Liver (tissue), 8 donors: ENCODE measurements at regions not wholly inside any gene's neighbourhood (a gene's known extent, or its start where the extent isn't known, plus 50 kb on each side); places are given as distances from the start of the nearest gene placed in this dataset.

Experiments
- DNase-seq: peaks from one replicate; pipeline ENCODE4 v3.0.0-alpha.2; 2017; ENCODE audit warnings: low spot score
- H3K27ac ChIP-seq, 2 donors: one replicate each; pipeline ENCODE4 v1.7.0; 2013; ENCODE audit warnings: inconsistent platforms in 2 of 2, low read length in 2 of 2, control low read depth in 1 of 2, low read depth in 1 of 2, mild to moderate bottlenecking in 1 of 2
- H3K27me3 ChIP-seq, 4 donors: one replicate each; pipeline versions ENCODE4 v1.6.1 to v1.7.0; 2013; ENCODE audit warnings: low read length in 3 of 4, inconsistent platforms in 1 of 4, mild to moderate bottlenecking in 1 of 4, moderate library complexity in 1 of 4; ENCODE audit not compliant: control insufficient read depth in 4 of 4, insufficient read depth in 4 of 4
- H3K36me3 ChIP-seq, 4 donors: one replicate each; pipeline versions ENCODE4 v1.6.1 to v1.7.0; 2013; ENCODE audit warnings: low read length in 3 of 4, mild to moderate bottlenecking in 3 of 4, low read depth in 1 of 4, moderate library complexity in 1 of 4; ENCODE audit not compliant: control insufficient read depth in 4 of 4, insufficient read depth in 3 of 4
- H3K4me1 ChIP-seq, 4 donors: one replicate each; pipeline versions ENCODE4 v1.6.1 to v1.7.0; 2013; ENCODE audit warnings: low read length in 3 of 4, mild to moderate bottlenecking in 3 of 4, moderate library complexity in 1 of 4; ENCODE audit not compliant: control insufficient read depth in 4 of 4, insufficient read depth in 4 of 4
- H3K4me3 ChIP-seq, 3 donors: one replicate each; pipeline versions ENCODE4 v1.6.1 to v1.7.0; 2013; ENCODE audit warnings: low read length in 3 of 3, control low read depth in 1 of 3, low read depth in 1 of 3, mild to moderate bottlenecking in 1 of 3
- H3K9ac ChIP-seq, 2 donors: one replicate each; pipeline ENCODE4 v1.7.0; 2013; ENCODE audit warnings: low read length in 2 of 2, mild to moderate bottlenecking in 2 of 2, moderate library complexity in 2 of 2, control low read depth in 1 of 2, low read depth in 1 of 2
- H3K9me3 ChIP-seq, 4 donors: one replicate each; pipeline versions ENCODE4 v1.6.1 to v1.7.0; 2013; ENCODE audit warnings: low read length in 3 of 4; ENCODE audit not compliant: control insufficient read depth in 4 of 4
- EGR1 ChIP-seq, 2 donors: IDR thresholded peaks; 2 replicates each; pipeline ENCODE4 v1.6.1; 2016 to 2018; ENCODE audit warnings: antibody characterized with exemption in 2 of 2, low read depth in 2 of 2
- FOXA2 ChIP-seq: IDR thresholded peaks from 2 replicates; pipeline ENCODE4 v1.6.1; 2016; ENCODE audit warnings: antibody characterized with exemption
- GABPA ChIP-seq, 2 donors: IDR thresholded peaks in 1 of 2; conservative IDR thresholded peaks in 1 of 2; 2 replicates each; pipeline ENCODE4 v1.6.1; 2016; ENCODE audit warnings: antibody characterized with exemption in 2 of 2, mild to moderate bottlenecking in 1 of 2, moderate library complexity in 1 of 2
- HNF4A ChIP-seq, 2 donors: conservative IDR thresholded peaks; 2 replicates each; pipeline ENCODE4 v1.6.1; 2016; ENCODE audit warnings: antibody characterized with exemption in 2 of 2, mild to moderate bottlenecking in 2 of 2
- HNF4G ChIP-seq: IDR thresholded peaks from 2 replicates; pipeline ENCODE4 v1.6.1; 2016; ENCODE audit warnings: antibody characterized with exemption
- JUND ChIP-seq, 2 donors: IDR thresholded peaks; 2 replicates each; pipeline ENCODE4 v1.6.1; 2016; ENCODE audit warnings: antibody characterized with exemption in 2 of 2
- NR2F2 ChIP-seq: IDR thresholded peaks from 2 replicates; pipeline ENCODE4 v1.6.1; 2016; ENCODE audit warnings: antibody characterized with exemption
- RAD21 ChIP-seq, 2 donors: IDR thresholded peaks; 2 replicates each; pipeline ENCODE4 v1.6.1; 2016; ENCODE audit warnings: antibody characterized with exemption in 2 of 2, mild to moderate bottlenecking in 2 of 2
- RXRA ChIP-seq, 2 donors: IDR thresholded peaks; 2 replicates each; pipeline ENCODE4 v1.6.1; 2017 to 2018; ENCODE audit warnings: antibody characterized with exemption in 2 of 2, mild to moderate bottlenecking in 1 of 2
- SP1 ChIP-seq: IDR thresholded peaks from 2 replicates; pipeline ENCODE4 v1.6.1; 2018; ENCODE audit warnings: antibody characterized with exemption, mild to moderate bottlenecking
- TAF1 ChIP-seq: conservative IDR thresholded peaks from 2 replicates; pipeline ENCODE4 v1.6.1; 2016; ENCODE audit warnings: antibody characterized with exemption, mild to moderate bottlenecking
- YY1 ChIP-seq: IDR thresholded peaks from 2 replicates; pipeline ENCODE4 v1.6.1; 2016; ENCODE audit warnings: antibody characterized with exemption, mild to moderate bottlenecking
- WGBS: extraction: QIAGEN DNeasy Blood & Tissue Kit; methylation state at CpG from one replicate; pipeline ENCODE4 v1.1.7; 2013; 5-methylcytosine and 5-hydroxymethylcytosine counted together
- TF ChIP-seq, protein P1 (sequence below): IDR thresholded peaks from 2 replicates; pipeline ENCODE4 v1.6.1; 2016; ENCODE audit warnings: antibody characterized with exemption
- TF ChIP-seq, protein P2 (sequence below): IDR thresholded peaks from 2 replicates; pipeline ENCODE4 v1.6.1; 2016; ENCODE audit warnings: antibody characterized with exemption
- TF ChIP-seq, protein P3 (sequence below): fragments of 150-350 bp; IDR thresholded peaks from 2 replicates; pipeline ENCODE4 v1.5.1; 2017; ENCODE audit warnings: improper control_type of control experiment, low read depth, low read length; ENCODE audit not compliant: missing input control
- TF ChIP-seq, protein P4 (sequence below): IDR thresholded peaks from 2 replicates; pipeline ENCODE4 v1.6.1; 2016; ENCODE audit warnings: antibody characterized with exemption
- TF ChIP-seq, protein P5 (sequence below): IDR thresholded peaks from 2 replicates; pipeline ENCODE4 v1.6.1; 2016; ENCODE audit warnings: antibody characterized with exemption, mild to moderate bottlenecking
- donor health status: healthy.
- donor health status: healthy.
- donor health status: healthy.
- donor health status: healthy.
- donor health status: healthy.

DNA sequence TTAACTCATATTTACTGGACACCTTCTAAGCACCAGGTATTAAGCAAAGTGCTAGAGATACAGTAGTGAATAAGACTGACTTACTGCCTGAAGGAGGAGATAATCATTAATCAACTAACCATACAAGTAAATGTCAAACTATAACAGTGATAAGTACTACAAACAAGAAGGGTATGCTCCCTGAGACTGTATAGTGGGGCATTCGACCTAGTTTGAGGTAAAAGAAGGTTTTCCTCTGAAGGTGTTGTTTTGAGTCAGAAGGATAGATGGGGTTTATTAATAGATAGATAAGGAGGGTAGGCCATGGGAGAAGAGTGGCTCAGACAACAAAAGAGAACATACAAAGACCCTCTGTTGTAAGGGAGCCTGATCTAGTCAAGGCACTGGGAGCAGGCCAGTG lies 105.4 kb downstream of the DDIT4L start:
- WGBS: 24% methylated on average over 1 of the region's 1 CpG
- H3K27ac ChIP-seq: no peak overlapping the region
- H3K9ac ChIP-seq: no peak overlapping the region
- DNase-seq: no peak
- TF ChIP-seq, protein P1, sequence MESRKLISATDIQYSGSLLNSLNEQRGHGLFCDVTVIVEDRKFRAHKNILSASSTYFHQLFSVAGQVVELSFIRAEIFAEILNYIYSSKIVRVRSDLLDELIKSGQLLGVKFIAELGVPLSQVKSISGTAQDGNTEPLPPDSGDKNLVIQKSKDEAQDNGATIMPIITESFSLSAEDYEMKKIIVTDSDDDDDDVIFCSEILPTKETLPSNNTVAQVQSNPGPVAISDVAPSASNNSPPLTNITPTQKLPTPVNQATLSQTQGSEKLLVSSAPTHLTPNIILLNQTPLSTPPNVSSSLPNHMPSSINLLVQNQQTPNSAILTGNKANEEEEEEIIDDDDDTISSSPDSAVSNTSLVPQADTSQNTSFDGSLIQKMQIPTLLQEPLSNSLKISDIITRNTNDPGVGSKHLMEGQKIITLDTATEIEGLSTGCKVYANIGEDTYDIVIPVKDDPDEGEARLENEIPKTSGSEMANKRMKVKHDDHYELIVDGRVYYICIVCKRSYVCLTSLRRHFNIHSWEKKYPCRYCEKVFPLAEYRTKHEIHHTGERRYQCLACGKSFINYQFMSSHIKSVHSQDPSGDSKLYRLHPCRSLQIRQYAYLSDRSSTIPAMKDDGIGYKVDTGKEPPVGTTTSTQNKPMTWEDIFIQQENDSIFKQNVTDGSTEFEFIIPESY: no peak
- TF ChIP-seq, protein P2, sequence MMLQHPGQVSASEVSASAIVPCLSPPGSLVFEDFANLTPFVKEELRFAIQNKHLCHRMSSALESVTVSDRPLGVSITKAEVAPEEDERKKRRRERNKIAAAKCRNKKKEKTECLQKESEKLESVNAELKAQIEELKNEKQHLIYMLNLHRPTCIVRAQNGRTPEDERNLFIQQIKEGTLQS: no peak
- TF ChIP-seq RAD21 (IDR thresholded peaks at IDR 0.05) (no peak), HNF4G (no peak)
- no peaks in the 10 kb centered on the region for H3K27me3 ChIP-seq
- no peaks in the 10 kb centered on the region for H3K9me3 ChIP-seq
- H3K36me3 ChIP-seq: no peaks in the 10 kb centered on the region
- no peaks in the 10 kb centered on the region for H3K4me1 ChIP-seq
- no peak overlapping the region for H3K4me3 ChIP-seq

DNA sequence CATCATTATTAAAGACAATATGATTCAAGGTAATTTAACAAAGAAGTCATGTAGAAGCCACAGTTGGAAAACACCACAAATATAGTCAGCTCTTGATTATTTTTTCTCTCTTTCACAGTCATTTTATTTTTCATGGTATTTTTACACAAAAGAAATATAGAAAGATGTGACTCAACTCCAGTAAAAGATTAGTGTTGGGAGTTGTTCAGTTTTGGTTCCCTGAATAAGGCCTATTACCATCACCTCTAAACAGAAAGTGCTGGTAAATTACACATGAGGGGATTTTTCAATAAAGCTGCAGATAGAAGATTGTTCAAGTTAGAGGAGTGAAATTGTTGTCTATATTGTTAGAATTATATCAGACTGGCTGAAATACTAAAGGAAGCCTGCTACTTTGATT lies 107.0 kb downstream of the DDIT4L start:
- no peaks in the 10 kb centered on the region for H3K27me3 ChIP-seq
- TF ChIP-seq NR2F2 (no peak), EGR1 (IDR thresholded peaks at IDR 0.05; ENCODE audit: low read depth in 2 of 2) (no peak), FOXA2 (no peak)

DNA sequence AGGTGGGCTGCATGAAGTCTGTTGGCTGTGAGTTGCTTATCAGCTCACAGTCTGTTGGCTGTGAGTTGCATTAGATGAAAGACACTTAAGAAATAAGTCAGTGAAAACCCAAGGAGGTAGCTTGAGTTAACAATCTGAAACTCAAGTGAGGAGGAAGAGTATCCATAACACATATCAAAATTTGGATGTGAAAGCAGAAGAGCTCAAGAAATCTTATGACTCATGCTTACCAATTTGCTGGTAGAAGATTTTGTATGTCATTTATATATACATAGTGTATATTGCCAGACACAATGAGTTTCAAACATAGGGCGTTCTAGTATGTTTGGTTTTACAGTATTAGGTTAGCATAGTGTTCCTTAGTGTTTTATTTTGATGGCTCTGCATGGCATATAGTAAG lies 107.4 kb downstream of the DDIT4L start:
- no peaks in the 10 kb centered on the region for H3K4me1 ChIP-seq
- TF ChIP-seq HNF4A (conservative IDR thresholded peaks at IDR 0.05): no peak
- TF ChIP-seq JUND (IDR thresholded peaks at IDR 0.05): no peak
- TF ChIP-seq RAD21 (IDR thresholded peaks at IDR 0.05): no peak
- no peak for TF ChIP-seq TAF1
- no peak for TF ChIP-seq SP1
- TF ChIP-seq GABPA (IDR thresholded peaks at IDR 0.05 in 1 of 2, conservative IDR thresholded peaks at IDR 0.05 in 1 of 2): no peak
- TF ChIP-seq, protein P3, sequence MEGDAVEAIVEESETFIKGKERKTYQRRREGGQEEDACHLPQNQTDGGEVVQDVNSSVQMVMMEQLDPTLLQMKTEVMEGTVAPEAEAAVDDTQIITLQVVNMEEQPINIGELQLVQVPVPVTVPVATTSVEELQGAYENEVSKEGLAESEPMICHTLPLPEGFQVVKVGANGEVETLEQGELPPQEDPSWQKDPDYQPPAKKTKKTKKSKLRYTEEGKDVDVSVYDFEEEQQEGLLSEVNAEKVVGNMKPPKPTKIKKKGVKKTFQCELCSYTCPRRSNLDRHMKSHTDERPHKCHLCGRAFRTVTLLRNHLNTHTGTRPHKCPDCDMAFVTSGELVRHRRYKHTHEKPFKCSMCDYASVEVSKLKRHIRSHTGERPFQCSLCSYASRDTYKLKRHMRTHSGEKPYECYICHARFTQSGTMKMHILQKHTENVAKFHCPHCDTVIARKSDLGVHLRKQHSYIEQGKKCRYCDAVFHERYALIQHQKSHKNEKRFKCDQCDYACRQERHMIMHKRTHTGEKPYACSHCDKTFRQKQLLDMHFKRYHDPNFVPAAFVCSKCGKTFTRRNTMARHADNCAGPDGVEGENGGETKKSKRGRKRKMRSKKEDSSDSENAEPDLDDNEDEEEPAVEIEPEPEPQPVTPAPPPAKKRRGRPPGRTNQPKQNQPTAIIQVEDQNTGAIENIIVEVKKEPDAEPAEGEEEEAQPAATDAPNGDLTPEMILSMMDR: no peak
- TF ChIP-seq, protein P4, sequence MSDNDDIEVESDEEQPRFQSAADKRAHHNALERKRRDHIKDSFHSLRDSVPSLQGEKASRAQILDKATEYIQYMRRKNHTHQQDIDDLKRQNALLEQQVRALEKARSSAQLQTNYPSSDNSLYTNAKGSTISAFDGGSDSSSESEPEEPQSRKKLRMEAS: no peak
- TF ChIP-seq, protein P5, sequence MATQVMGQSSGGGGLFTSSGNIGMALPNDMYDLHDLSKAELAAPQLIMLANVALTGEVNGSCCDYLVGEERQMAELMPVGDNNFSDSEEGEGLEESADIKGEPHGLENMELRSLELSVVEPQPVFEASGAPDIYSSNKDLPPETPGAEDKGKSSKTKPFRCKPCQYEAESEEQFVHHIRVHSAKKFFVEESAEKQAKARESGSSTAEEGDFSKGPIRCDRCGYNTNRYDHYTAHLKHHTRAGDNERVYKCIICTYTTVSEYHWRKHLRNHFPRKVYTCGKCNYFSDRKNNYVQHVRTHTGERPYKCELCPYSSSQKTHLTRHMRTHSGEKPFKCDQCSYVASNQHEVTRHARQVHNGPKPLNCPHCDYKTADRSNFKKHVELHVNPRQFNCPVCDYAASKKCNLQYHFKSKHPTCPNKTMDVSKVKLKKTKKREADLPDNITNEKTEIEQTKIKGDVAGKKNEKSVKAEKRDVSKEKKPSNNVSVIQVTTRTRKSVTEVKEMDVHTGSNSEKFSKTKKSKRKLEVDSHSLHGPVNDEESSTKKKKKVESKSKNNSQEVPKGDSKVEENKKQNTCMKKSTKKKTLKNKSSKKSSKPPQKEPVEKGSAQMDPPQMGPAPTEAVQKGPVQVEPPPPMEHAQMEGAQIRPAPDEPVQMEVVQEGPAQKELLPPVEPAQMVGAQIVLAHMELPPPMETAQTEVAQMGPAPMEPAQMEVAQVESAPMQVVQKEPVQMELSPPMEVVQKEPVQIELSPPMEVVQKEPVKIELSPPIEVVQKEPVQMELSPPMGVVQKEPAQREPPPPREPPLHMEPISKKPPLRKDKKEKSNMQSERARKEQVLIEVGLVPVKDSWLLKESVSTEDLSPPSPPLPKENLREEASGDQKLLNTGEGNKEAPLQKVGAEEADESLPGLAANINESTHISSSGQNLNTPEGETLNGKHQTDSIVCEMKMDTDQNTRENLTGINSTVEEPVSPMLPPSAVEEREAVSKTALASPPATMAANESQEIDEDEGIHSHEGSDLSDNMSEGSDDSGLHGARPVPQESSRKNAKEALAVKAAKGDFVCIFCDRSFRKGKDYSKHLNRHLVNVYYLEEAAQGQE: no peak
- no peak for TF ChIP-seq YY1
- TF ChIP-seq RXRA (IDR thresholded peaks at IDR 0.05): no peak
- TF ChIP-seq EGR1 (IDR thresholded peaks at IDR 0.05; ENCODE audit: low read depth in 2 of 2): no peak
- H3K9ac ChIP-seq: no peak overlapping the region
- no peak overlapping the region for H3K27ac ChIP-seq
- no peaks in the 10 kb centered on the region for H3K36me3 ChIP-seq
- no peak overlapping the region for H3K4me3 ChIP-seq
- DNase-seq: no peak
- H3K9me3 ChIP-seq: no peaks in the 10 kb centered on the region
- 72% methylated on average over 1 of the region's 1 CpG for WGBS
- H3K27me3 ChIP-seq: no peaks in the 10 kb centered on the region

More for the DNA sequence above, 107.0 kb downstream of the DDIT4L start:
- no peak overlapping the region for H3K9ac ChIP-seq
- DNase-seq: no peak
- H3K36me3 ChIP-seq: no peaks in the 10 kb centered on the region
- no peak overlapping the region for H3K4me3 ChIP-seq
- H3K9me3 ChIP-seq: no peaks in the 10 kb centered on the region
- no peak overlapping the region for H3K27ac ChIP-seq
- no peaks in the 10 kb centered on the region for H3K4me1 ChIP-seq
